IMR-90 (cell line): ENCODE measurements at regions not wholly inside any gene's neighbourhood (a gene's known extent, or its start where the extent isn't known, plus 50 kb on each side); places are given as distances from the start of the nearest gene placed in this dataset.

Source experiments
- ATAC-seq: fragments of 200-7000 bp; cut with Tn5 transposase; 2 replicates; pipeline ENCODE4 v1.9.1; 2020; ENCODE audit warnings: low read depth, mild to moderate bottlenecking, moderate library complexity
- BruUV-seq: library from RNA; stranded (reverse); fragments of 400-500 nt; replicated peaks from 2 replicates; lab custom pipeline; 2021; lab: Mats Ljungman, UMichigan
- CTCF ChIA-PET: fragments of 300-600 bp; formaldehyde crosslinking; extraction: SDS; loops from one replicate; lab custom pipeline; 2021; ENCODE audit warnings: antibody characterized with exemption; lab: Yijun Ruan, JAX
- POLR2A ChIA-PET: fragments of 300-600 bp; sonication (Branson Sonifier 250); formaldehyde crosslinking; loops from one replicate; lab custom pipeline; 2022; ENCODE audit warnings: antibody characterized with exemption; ENCODE audit not compliant: unreplicated experiment; lab: Charles Lee
- DNase-seq: peaks from one replicate; pipeline ENCODE4 v3.0.0; 2013
- H2AFZ ChIP-seq: replicated peaks from 2 replicates; pipeline ENCODE3; 2013; ENCODE audit warnings: low read length, mild to moderate bottlenecking; ENCODE audit not compliant: poor library complexity
- H2AK5ac ChIP-seq: 2 replicates; pipeline ENCODE4 v1.6.1; 2013; ENCODE audit warnings: low read depth, low read length, inconsistent platforms
- H2AK9ac ChIP-seq: replicated peaks from 2 replicates; pipeline ENCODE3; 2013; ENCODE audit warnings: mild to moderate bottlenecking, low read depth, low read length, moderate library complexity; ENCODE audit not compliant: poor library complexity
- H2BK120ac ChIP-seq: 2 replicates; pipeline ENCODE4 v1.6.1; 2013; ENCODE audit warnings: low read depth, low read length, inconsistent platforms
- H2BK15ac ChIP-seq: 3 replicates; pipeline ENCODE4 v1.6.1; 2013; ENCODE audit warnings: low read depth, low read length, inconsistent platforms
- H2BK20ac ChIP-seq: 2 replicates; pipeline ENCODE4 v1.6.1; 2013; ENCODE audit warnings: low read depth, mild to moderate bottlenecking, inconsistent platforms, low read length, moderate library complexity
- H2BK5ac ChIP-seq: 2 replicates; pipeline ENCODE4 v1.6.1; 2013; ENCODE audit warnings: mild to moderate bottlenecking, low read depth, low read length, inconsistent platforms; ENCODE audit not compliant: poor library complexity, severe bottlenecking
- H3K14ac ChIP-seq: replicated peaks from 2 replicates; pipeline ENCODE4 v1.6.1; 2013; ENCODE audit warnings: low read depth, low read length, inconsistent platforms
- H3K18ac ChIP-seq: 2 replicates; pipeline ENCODE4 v1.6.1; 2013; ENCODE audit warnings: low read depth, low read length, control low read depth
- H3K23ac ChIP-seq: 2 replicates; pipeline ENCODE4 v1.6.1; 2013; ENCODE audit warnings: low read depth, low read length, inconsistent platforms
- H3K27ac ChIP-seq: 2 replicates; pipeline ENCODE4 v1.5.1; 2013; ENCODE audit warnings: mild to moderate bottlenecking, control low read depth, low read length; ENCODE audit not compliant: insufficient read depth
- H3K27me3 ChIP-seq: 2 replicates; pipeline ENCODE4 v1.6.1; 2013; ENCODE audit warnings: low read length; ENCODE audit not compliant: control insufficient read depth, insufficient read depth
- H3K36me3 ChIP-seq: 2 replicates; pipeline ENCODE4 v1.6.1; 2013; ENCODE audit warnings: low read length, mixed read lengths; ENCODE audit not compliant: control insufficient read depth, insufficient read depth
- H3K4ac ChIP-seq: 2 replicates; pipeline ENCODE4 v1.6.1; 2013; ENCODE audit warnings: low read depth, low read length, inconsistent platforms
- H3K4me1 ChIP-seq: 2 replicates; pipeline ENCODE4 v1.6.1; 2013; ENCODE audit warnings: low read length, mixed read lengths; ENCODE audit not compliant: control insufficient read depth, insufficient read depth
- H3K4me2 ChIP-seq: 2 replicates; pipeline ENCODE4 v1.6.1; 2013; ENCODE audit warnings: low read depth, mild to moderate bottlenecking, control low read depth, low read length, moderate library complexity
- H3K4me3 ChIP-seq: 2 replicates; pipeline ENCODE4 v1.5.1; 2013; ENCODE audit warnings: low read depth, mild to moderate bottlenecking, control low read depth, low read length, moderate library complexity; ENCODE audit not compliant: insufficient read depth
- H3K56ac ChIP-seq: 2 replicates; pipeline ENCODE4 v1.6.1; 2013; ENCODE audit warnings: low read length, inconsistent platforms; ENCODE audit not compliant: insufficient read depth; ENCODE audit errors: extremely low read depth
- H3K79me1 ChIP-seq, 2 experiments: 2 replicates each; pipeline ENCODE4 v1.6.1; 2013; ENCODE audit warnings: low read length in 2 of 2, inconsistent platforms in 1 of 2, low read depth in 1 of 2
- H3K9ac ChIP-seq: 2 replicates; pipeline ENCODE4 v1.6.1; 2013; ENCODE audit warnings: low read depth, low read length, control low read depth
- H3K9me1 ChIP-seq: 2 replicates; pipeline ENCODE4 v1.6.1; 2013; ENCODE audit warnings: low read length, inconsistent platforms; ENCODE audit not compliant: insufficient read depth
- H3K9me3 ChIP-seq: 2 replicates; pipeline ENCODE4 v1.6.1; 2013; ENCODE audit warnings: low read length; ENCODE audit not compliant: control insufficient read depth, insufficient read depth
- H4K20me1 ChIP-seq: 2 replicates; pipeline ENCODE4 v1.6.1; 2013; ENCODE audit warnings: low read length, inconsistent platforms; ENCODE audit not compliant: insufficient read depth
- H4K5ac ChIP-seq: 2 replicates; pipeline ENCODE4 v1.6.1; 2013; ENCODE audit warnings: mild to moderate bottlenecking, low read depth, low read length, control low read depth
- H4K8ac ChIP-seq, 2 experiments: 2 replicates each; pipeline ENCODE4 v1.6.1; 2013; ENCODE audit warnings: low read depth in 2 of 2, low read length in 2 of 2, control low read depth in 1 of 2, inconsistent platforms in 1 of 2
- H4K91ac ChIP-seq: 2 replicates; pipeline ENCODE4 v1.6.1; 2013; ENCODE audit warnings: low read depth, low read length, inconsistent platforms; ENCODE audit not compliant: insufficient read depth
- BHLHE40 ChIP-seq: fragments of 150-350 bp; IDR thresholded peaks from 2 replicates; pipeline ENCODE4 v1.6.1; 2016; ENCODE audit warnings: mild to moderate bottlenecking, low read depth, low read length
- CEBPB ChIP-seq: IDR thresholded peaks from 2 replicates; pipeline ENCODE4 v1.6.1; 2012; ENCODE audit warnings: low read depth, low read length, improper control_type of control experiment
- CHD1 ChIP-seq: IDR thresholded peaks from 2 replicates; pipeline ENCODE4 v1.6.1; 2012; ENCODE audit warnings: low read depth, low read length, improper control_type of control experiment
- FOS ChIP-seq: fragments of 150-350 bp; IDR thresholded peaks from 2 replicates; pipeline ENCODE4 v1.6.1; 2016; ENCODE audit warnings: low read depth, low read length
- MAFK ChIP-seq: IDR thresholded peaks from 2 replicates; pipeline ENCODE4 v1.6.1; 2012; ENCODE audit warnings: low read depth, low read length, improper control_type of control experiment
- MAZ ChIP-seq: IDR thresholded peaks from 2 replicates; pipeline ENCODE4 v1.6.1; 2012; ENCODE audit warnings: low read depth, mild to moderate bottlenecking, low read length, improper control_type of control experiment, moderate library complexity, borderline replicate concordance
- MXI1 ChIP-seq: IDR thresholded peaks from 2 replicates; pipeline ENCODE4 v1.6.1; 2012; ENCODE audit warnings: low read depth, mild to moderate bottlenecking, low read length, moderate library complexity, borderline replicate concordance
- NFE2L2 ChIP-seq: fragments of 150-350 bp; IDR thresholded peaks from 2 replicates; pipeline ENCODE4 v1.6.1; 2016; ENCODE audit warnings: low read depth, mild to moderate bottlenecking, low read length
- POLR2A ChIP-seq: IDR thresholded peaks from 2 replicates; pipeline ENCODE4 v1.6.1; 2012; ENCODE audit warnings: mild to moderate bottlenecking, low read depth, low read length
- RAD21 ChIP-seq: IDR thresholded peaks from 2 replicates; pipeline ENCODE4 v1.6.1; 2012; ENCODE audit warnings: low read length, improper control_type of control experiment
- RCOR1 ChIP-seq: IDR thresholded peaks from 2 replicates; pipeline ENCODE4 v1.6.1; 2012; ENCODE audit warnings: mild to moderate bottlenecking, low read length, improper control_type of control experiment; ENCODE audit not compliant: insufficient replicate concordance
- RFX5 ChIP-seq: IDR thresholded peaks from 2 replicates; pipeline ENCODE4 v1.8.0; 2012; ENCODE audit warnings: low read depth, mild to moderate bottlenecking, low read length, moderate library complexity
- SMC3 ChIP-seq: fragments of 150-350 bp; IDR thresholded peaks from 2 replicates; pipeline ENCODE4 v1.6.1; 2016; ENCODE audit warnings: low read depth, mild to moderate bottlenecking, antibody characterized with exemption, low read length, moderate library complexity
- WGBS, 2 experiments: methylation state at CpG; one replicate each; pipeline versions ENCODE4 v1.1.5 to v1.1.7; 2013; ENCODE audit warnings: missing lambda C conversion rate in 2 of 2; ENCODE audit not compliant: insufficient read length in 1 of 2; ENCODE audit errors: extremely low coverage in 2 of 2; 5-methylcytosine and 5-hydroxymethylcytosine counted together
- dilution Hi-C: fragments of 300-500 bp; cut with HindIII; formaldehyde crosslinking; loops from one replicate; pipeline ENCODE4 v1.14.3; 2018; ENCODE audit warnings: low sequenced_read_pairs; ENCODE audit not compliant: unreplicated experiment
- in situ Hi-C: fragments of 300-500 bp; cut with MboI; formaldehyde crosslinking; loops from 3 replicates; pipeline ENCODE4 v1.14.3; 2019; ENCODE audit warnings: low sequenced_read_pairs, inconsistent platforms, mixed read lengths
- intact Hi-C: fragments of 100-400 bp; cut with micrococcal nuclease; formaldehyde crosslinking; loops from 2 replicates; pipeline ENCODE4 v1.10.0; 2022
- TF ChIP-seq, protein P1 (sequence below): conservative IDR thresholded peaks from 2 replicates; pipeline ENCODE4 v1.5.1; 2012; ENCODE audit warnings: mild to moderate bottlenecking, low read depth, low read length, improper control_type of control experiment
- TF ChIP-seq, protein P2 (sequence below): fragments of 150-350 bp; IDR thresholded peaks from 2 replicates; pipeline ENCODE4 v1.6.1; 2016; ENCODE audit warnings: low read depth, mild to moderate bottlenecking, low read length, moderate library complexity, borderline replicate concordance
- TF ChIP-seq, protein P3 (sequence below): fragments of 150-350 bp; IDR thresholded peaks from 2 replicates; pipeline ENCODE4 v1.6.1; 2017; ENCODE audit warnings: mild to moderate bottlenecking, antibody characterized with exemption, low read length, low read depth

DNA sequence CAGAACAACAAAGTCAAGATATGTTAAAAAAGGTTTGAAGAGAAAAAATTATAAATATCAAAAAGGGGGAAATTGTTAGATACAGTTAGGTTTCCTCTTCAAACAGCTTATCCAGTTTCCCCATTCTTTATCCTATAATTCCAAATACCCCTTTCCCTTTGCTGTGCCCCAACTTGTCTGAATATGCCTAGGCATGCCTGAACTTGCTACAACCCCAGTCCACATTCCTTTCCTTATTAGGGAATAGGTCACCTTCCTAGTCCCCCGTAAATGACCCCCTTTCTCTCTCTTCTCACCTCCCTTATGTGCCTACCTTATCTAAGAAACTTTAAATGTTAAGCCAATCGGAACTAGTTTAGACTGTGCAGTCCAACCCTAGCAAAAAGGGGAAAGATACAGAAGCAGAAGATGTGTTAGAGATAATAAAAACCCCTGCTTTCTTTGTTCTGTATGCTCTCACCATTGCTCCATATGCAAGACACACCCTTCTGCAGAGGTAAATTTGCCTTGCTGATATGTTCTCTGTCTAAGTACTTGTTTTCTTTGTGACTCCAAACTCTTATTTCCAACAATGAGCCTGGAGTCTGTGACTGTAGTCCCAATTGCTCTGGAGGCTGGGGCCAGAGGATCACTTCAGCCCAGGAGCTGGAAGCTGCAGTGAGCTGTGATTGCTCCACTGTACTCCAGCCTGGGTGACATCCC is 810.1 kb downstream of the PLA2G4A start:
- no peak overlapping the region for H3K27ac ChIP-seq
- H3K56ac ChIP-seq, result no peak overlapping the region
- H3K9me1 ChIP-seq, result no peaks in the 10 kb centered on the region
- H3K9ac ChIP-seq, result no peak overlapping the region
- H2BK15ac ChIP-seq, result no peak overlapping the region
- H2AK9ac ChIP-seq, result no peak overlapping the region
- H3K23ac ChIP-seq, result no peak overlapping the region
- H3K14ac ChIP-seq, result no peak overlapping the region
- no peaks in the 10 kb centered on the region for H3K36me3 ChIP-seq
- no TSS peak for BruUV-seq
- H3K4me2 ChIP-seq, result no peak overlapping the region
- H4K5ac ChIP-seq, result peak overlapping the region; percentile 30; the same call in 1 of the 2 replicates
- H2AK5ac ChIP-seq, result no peak overlapping the region
- dilution Hi-C loops, result no loop called here
- POLR2A ChIA-PET, result no interaction called here
- no peaks in the 10 kb centered on the region for H3K27me3 ChIP-seq
- ATAC-seq (no peak), DNase-seq (no peak)
- peak overlapping the region; percentile 69 for H3K18ac ChIP-seq
- H4K91ac ChIP-seq, result no peak overlapping the region
- in situ Hi-C loops, result no loop called here
- H3K4me3 ChIP-seq, result no peak overlapping the region
- intact Hi-C loops, result no loop called here
- no peak overlapping the region for H2BK20ac ChIP-seq
- H4K20me1 ChIP-seq, result no peaks in the 10 kb centered on the region
- peak overlapping the region; percentile 50 for H2BK5ac ChIP-seq
- no peak overlapping the region for H4K8ac ChIP-seq
- no CpG with 5 or more reads among the region's 2 CpGs for WGBS, 2 experiments
- CTCF ChIA-PET, result interaction anchor here (0.6 kb wide), 1 partner anchor 138 kb away, joined by 6 read pairs; no protein-coding TSS in a partner anchor
- H3K4me1 ChIP-seq, result peaks cover 2% of the 10 kb centered on the region
- H3K4ac ChIP-seq, result no peak overlapping the region
- no peak for TF ChIP-seq MAZ
- no peak for TF ChIP-seq SMC3
- TF ChIP-seq, protein P1, sequence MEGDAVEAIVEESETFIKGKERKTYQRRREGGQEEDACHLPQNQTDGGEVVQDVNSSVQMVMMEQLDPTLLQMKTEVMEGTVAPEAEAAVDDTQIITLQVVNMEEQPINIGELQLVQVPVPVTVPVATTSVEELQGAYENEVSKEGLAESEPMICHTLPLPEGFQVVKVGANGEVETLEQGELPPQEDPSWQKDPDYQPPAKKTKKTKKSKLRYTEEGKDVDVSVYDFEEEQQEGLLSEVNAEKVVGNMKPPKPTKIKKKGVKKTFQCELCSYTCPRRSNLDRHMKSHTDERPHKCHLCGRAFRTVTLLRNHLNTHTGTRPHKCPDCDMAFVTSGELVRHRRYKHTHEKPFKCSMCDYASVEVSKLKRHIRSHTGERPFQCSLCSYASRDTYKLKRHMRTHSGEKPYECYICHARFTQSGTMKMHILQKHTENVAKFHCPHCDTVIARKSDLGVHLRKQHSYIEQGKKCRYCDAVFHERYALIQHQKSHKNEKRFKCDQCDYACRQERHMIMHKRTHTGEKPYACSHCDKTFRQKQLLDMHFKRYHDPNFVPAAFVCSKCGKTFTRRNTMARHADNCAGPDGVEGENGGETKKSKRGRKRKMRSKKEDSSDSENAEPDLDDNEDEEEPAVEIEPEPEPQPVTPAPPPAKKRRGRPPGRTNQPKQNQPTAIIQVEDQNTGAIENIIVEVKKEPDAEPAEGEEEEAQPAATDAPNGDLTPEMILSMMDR, result no peak
- no peak for TF ChIP-seq RFX5
- no peak for TF ChIP-seq RAD21
- no peak for TF ChIP-seq MXI1
- TF ChIP-seq POLR2A, result no peak
- TF ChIP-seq NFE2L2, result no peak
- TF ChIP-seq RCOR1, result no peak
- TF ChIP-seq CHD1, result no peak
- no peak for TF ChIP-seq FOS
- TF ChIP-seq, protein P2, sequence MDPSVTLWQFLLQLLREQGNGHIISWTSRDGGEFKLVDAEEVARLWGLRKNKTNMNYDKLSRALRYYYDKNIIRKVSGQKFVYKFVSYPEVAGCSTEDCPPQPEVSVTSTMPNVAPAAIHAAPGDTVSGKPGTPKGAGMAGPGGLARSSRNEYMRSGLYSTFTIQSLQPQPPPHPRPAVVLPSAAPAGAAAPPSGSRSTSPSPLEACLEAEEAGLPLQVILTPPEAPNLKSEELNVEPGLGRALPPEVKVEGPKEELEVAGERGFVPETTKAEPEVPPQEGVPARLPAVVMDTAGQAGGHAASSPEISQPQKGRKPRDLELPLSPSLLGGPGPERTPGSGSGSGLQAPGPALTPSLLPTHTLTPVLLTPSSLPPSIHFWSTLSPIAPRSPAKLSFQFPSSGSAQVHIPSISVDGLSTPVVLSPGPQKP, result no peak
- TF ChIP-seq, protein P3, sequence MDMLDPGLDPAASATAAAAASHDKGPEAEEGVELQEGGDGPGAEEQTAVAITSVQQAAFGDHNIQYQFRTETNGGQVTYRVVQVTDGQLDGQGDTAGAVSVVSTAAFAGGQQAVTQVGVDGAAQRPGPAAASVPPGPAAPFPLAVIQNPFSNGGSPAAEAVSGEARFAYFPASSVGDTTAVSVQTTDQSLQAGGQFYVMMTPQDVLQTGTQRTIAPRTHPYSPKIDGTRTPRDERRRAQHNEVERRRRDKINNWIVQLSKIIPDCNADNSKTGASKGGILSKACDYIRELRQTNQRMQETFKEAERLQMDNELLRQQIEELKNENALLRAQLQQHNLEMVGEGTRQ, result no peak
- TF ChIP-seq CEBPB, result no peak
- no peak for TF ChIP-seq BHLHE40
- no peak for TF ChIP-seq MAFK
- no peaks in the 10 kb centered on the region for H3K79me1 ChIP-seq
- H3K9me3 ChIP-seq, result peaks cover 1% of the 10 kb centered on the region; the same call in 1 of the 2 replicates
- no peak overlapping the region for H2AFZ ChIP-seq
- H2BK120ac ChIP-seq, result no peak overlapping the region; the same call in 1 of the 2 replicates
